ENCODE measurements at regions not wholly inside any gene's neighbourhood (a gene's known extent, or its start where the extent isn't known, plus 50 kb on each side); places are given as distances from the start of the nearest gene placed in this dataset.

GRCh38 chr7:26013551-26014083 lies 138.4 kb upstream of the NFE2L3 start:
- DNase-seq: no peak
- TF ChIP-seq GATA1 (IDR thresholded peaks at IDR 0.05; ENCODE audit: low read depth, low read length) (no peak), POLR2A (IDR thresholded peaks at IDR 0.05; ENCODE audit: low read length) (no peak)

DNA sequence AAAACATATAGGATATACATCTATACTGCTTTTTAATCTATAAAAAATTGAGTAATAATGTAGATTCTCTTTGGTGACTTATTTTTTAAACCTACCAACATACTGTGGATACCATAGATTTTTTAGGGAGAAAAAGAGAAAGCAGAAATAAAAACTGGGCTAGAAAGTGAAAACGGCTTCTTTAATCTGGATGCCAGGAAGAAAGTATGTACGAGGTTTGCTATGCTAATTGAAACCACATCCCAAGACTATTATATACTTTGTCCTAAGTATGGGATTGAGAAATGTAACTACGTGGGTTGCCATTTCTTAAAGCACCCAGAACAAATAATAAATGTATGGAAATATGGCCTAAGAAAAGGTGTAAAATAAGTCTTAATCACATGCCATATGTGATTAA lies 129.0 kb upstream of the NFE2L3 start:
- no peak for DNase-seq
- TF ChIP-seq GATA1 (IDR thresholded peaks at IDR 0.05; ENCODE audit: low read depth, low read length): no peak
- TF ChIP-seq POLR2A (IDR thresholded peaks at IDR 0.05; ENCODE audit: low read length): no peak

GRCh38 chr7:26029911-26030310 lies 122.1 kb upstream of the NFE2L3 start:
- DNase-seq: no peak
- TF ChIP-seq POLR2A (IDR thresholded peaks at IDR 0.05; ENCODE audit: low read length) (no peak), GATA1 (IDR thresholded peaks at IDR 0.05; ENCODE audit: low read depth, low read length) (no peak)

DNA sequence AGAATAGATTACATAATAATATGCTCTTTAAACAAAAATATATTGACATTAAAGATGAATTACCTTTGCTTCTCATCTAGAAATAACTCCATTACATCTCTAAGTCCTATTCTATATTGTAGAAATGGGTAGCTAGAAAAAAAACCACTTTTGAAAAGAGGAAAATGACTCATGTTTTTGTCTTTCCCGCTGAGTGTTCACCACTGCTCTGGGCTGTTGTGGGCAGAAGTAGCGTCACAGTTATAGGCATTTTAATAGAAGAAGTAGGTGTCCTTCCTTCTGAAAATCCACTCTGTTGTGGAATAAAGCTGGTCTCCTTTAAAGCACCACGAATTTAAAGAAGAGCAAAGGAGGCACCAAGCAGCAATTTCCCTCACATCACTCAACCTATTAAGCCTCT lies 117.6 kb upstream of the NFE2L3 start:
- no peak for TF ChIP-seq POLR2A (IDR thresholded peaks at IDR 0.05; ENCODE audit: low read length)
- TF ChIP-seq GATA1 (IDR thresholded peaks at IDR 0.05; ENCODE audit: low read depth, low read length): no peak
- no peak for DNase-seq

GRCh38 chr7:26035552-26035951 lies 116.4 kb upstream of the NFE2L3 start:
- TF ChIP-seq POLR2A (IDR thresholded peaks at IDR 0.05; ENCODE audit: low read length): no peak
- no peak for TF ChIP-seq GATA1 (IDR thresholded peaks at IDR 0.05; ENCODE audit: low read depth, low read length)
- no peak for DNase-seq

GRCh38 chr7:26036092-26036491 lies 115.9 kb upstream of the NFE2L3 start:
- no peak for TF ChIP-seq POLR2A (IDR thresholded peaks at IDR 0.05; ENCODE audit: low read length)
- TF ChIP-seq GATA1 (IDR thresholded peaks at IDR 0.05; ENCODE audit: low read depth, low read length): no peak
- DNase-seq: no peak

DNA sequence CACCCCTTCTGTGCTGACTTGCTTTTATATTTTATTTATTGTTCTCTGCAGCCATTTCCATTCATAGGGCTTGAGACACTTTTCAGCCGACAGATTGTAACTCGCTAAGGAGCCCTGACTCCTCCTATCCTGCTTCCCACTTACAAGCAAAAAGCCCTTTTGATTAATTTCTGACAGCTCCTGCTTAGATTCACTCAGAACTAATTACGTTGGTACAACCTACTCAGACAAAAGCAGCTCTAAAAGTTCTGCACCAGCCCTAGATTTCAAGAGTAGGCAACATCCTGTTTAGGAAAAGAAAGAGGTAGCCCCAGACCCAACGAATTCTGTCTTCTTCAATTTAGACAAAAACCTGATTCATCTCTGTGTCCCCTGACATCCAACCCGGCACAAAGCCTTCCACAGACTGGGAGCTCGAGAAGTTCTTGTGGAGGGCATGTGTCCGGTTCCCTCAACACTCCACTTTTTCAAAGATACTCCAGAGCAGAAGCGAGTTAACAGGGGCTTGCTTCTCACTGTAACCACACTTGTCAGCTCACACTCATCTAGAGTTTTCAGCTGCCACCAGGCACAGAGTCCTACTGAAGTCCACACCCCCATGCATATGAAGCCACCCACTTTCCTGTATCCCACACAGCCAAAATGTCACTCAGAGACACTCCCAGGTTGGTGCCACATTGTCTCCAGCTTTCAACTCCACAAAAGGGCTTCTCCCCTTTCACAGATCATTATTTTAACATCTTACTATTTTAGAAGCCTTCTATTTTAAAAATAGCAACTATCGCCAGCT lies 113.6 kb upstream of the NFE2L3 start:
- DNase-seq: no peak
- TF ChIP-seq POLR2A (IDR thresholded peaks at IDR 0.05; ENCODE audit: low read length): no peak
- TF ChIP-seq GATA1 (IDR thresholded peaks at IDR 0.05; ENCODE audit: low read depth, low read length): no peak

GRCh38 chr7:26040085-26040484 lies 111.9 kb upstream of the NFE2L3 start:
- DNase-seq: no peak
- TF ChIP-seq GATA1 (IDR thresholded peaks at IDR 0.05; ENCODE audit: low read depth, low read length): no peak
- no peak for TF ChIP-seq POLR2A (IDR thresholded peaks at IDR 0.05; ENCODE audit: low read length)

DNA sequence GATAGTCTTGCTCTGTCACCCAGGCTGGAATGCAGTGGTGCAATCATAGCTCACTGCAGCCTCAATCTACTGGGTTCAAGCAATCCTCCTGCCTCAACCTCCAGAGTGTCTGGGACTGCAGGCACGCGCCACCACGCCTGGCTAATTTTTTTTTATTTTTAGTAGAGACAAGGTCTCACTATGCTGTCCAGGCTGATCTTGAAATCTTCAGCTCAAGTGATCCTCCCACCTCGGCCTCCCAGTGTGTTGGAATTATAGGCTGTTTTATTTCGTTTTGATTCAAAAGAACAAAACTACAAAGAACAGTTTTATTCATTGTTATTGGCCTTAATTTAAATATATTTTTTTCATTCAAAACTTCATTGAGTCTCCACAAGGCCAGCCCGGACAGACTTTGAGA lies 109.8 kb upstream of the NFE2L3 start:
- TF ChIP-seq POLR2A (IDR thresholded peaks at IDR 0.05; ENCODE audit: low read length) (no peak), GATA1 (IDR thresholded peaks at IDR 0.05; ENCODE audit: low read depth, low read length) (no peak)

GRCh38 chr7:26043801-26044200 lies 108.2 kb upstream of the NFE2L3 start:
- no peak for TF ChIP-seq GATA1 (IDR thresholded peaks at IDR 0.05; ENCODE audit: low read depth, low read length)
- TF ChIP-seq POLR2A (IDR thresholded peaks at IDR 0.05; ENCODE audit: low read length): no peak
- DNase-seq: no peak

More for the DNA sequence above, 109.8 kb upstream of the NFE2L3 start:
- DNase-seq: no peak

DNA sequence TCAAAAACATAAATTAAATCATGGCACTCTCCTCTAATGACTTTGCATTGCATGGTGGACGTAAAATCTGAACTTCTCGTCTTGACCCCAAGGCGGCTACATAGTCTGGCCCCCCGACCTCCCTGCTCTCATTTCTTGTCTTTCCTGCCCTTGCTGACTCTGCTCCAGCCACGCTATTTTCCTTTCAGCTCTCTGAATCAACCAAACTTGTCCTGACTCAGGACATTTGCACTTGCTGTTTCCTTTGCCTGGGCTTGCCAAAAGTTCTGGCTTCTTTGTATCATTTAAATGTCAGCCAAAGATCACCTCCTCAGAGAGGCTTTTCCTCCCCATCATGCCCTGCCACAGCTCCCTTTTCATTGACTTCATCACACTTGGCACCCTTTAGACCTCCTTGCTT lies 107.7 kb upstream of the NFE2L3 start:
- DNase-seq: no peak
- TF ChIP-seq GATA1 (IDR thresholded peaks at IDR 0.05; ENCODE audit: low read depth, low read length) (no peak), POLR2A (IDR thresholded peaks at IDR 0.05; ENCODE audit: low read length) (no peak)

DNA sequence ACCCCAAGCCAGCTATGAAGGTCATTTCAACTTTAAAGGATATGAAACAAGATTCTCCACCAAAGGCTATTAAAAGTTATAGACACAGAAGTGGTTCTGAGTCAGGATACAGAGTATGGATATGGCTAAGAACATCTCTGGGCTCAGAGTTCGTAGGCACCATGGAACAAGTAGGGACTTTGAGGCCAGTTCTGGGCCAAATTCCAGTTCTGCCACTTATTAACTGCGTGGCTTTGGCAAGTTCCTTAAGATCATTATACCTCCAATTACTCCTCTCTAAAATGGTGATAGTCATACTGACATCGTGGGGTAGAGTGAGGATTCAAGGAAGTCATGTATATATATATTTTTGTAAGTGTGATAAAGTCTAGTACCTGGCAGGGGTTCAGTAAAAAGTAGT lies 105.8 kb upstream of the NFE2L3 start:
- no peak for TF ChIP-seq POLR2A (IDR thresholded peaks at IDR 0.05; ENCODE audit: low read length)
- no peak for TF ChIP-seq GATA1 (IDR thresholded peaks at IDR 0.05; ENCODE audit: low read depth, low read length)
- no peak for DNase-seq

- TF ChIP-seq POLR2A (IDR thresholded peaks at IDR 0.05; ENCODE audit: low read length) (no peak), GATA1 (IDR thresholded peaks at IDR 0.05; ENCODE audit: low read depth, low read length) (no peak)
Observed at GRCh38 chr7:26046878-26047277, 105.1 kb upstream of the NFE2L3 start.

GRCh38 chr7:26048663-26049062 lies 103.3 kb upstream of the NFE2L3 start:
- TF ChIP-seq GATA1 (IDR thresholded peaks at IDR 0.05; ENCODE audit: low read depth, low read length): no peak
- no peak for DNase-seq

More at GRCh38 chr7:26046878-26047277, 105.1 kb upstream of the NFE2L3 start:
- DNase-seq: no peak

DNA sequence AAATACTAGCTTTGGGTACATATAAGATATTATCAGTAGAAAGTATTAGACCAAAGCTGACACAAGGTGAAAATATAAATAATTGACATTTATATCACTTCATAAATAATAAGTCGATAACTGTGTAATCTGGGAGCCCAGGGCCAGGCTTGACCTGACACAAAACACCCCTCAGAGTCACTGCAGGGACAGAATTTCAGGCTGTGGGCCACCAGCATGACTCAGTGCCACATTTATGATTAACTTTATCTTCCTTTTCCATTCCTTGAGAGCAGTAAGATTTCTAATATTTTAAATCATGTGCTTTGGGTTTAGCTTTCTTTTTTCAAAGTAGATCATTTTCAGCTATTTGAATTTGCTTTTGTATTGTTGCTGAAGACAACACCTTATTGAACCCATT lies 102.9 kb upstream of the NFE2L3 start:
- no peak for TF ChIP-seq GATA1 (IDR thresholded peaks at IDR 0.05; ENCODE audit: low read depth, low read length)
- TF ChIP-seq POLR2A (IDR thresholded peaks at IDR 0.05; ENCODE audit: low read length): no peak
- no peak for DNase-seq

All from erythroblast (primary cell).